Left colon (tissue), 2 donors: ENCODE measurements at regions not wholly inside any gene's neighbourhood (a gene's known extent, or its start where the extent isn't known, plus 50 kb on each side); places are given as distances from the start of the nearest gene placed in this dataset.
"Not testable (repeated sequence)": the region's sequence is repeated elsewhere in the genome, so short reads cannot be mapped to it uniquely, and the experiment has no call there.

Experiments used
- ATAC-seq: fragments of 200-7000 bp; cut with Tn5 transposase; one replicate; pipeline ENCODE4 v1.9.1; 2020; ENCODE audit warnings: mild to moderate bottlenecking, moderate library complexity
- DNase-seq, 2 donors: peaks; one replicate each; pipeline ENCODE4 v3.0.0-alpha.2; 2020
- intact Hi-C, 2 donors: fragments of 100-400 bp; cut with DNase I in 1 of 2; cut with micrococcal nuclease in 1 of 2; formaldehyde crosslinking; loops; one replicate each; pipeline versions ENCODE4 v1.11.2 to v1.14.0; 2022; cut with DNase I, micrococcal nuclease
- donor health status: DM: no; HTN: no; CAD: no.
- donor health status: DM: yes; HTN: yes; CAD: no.

DNA sequence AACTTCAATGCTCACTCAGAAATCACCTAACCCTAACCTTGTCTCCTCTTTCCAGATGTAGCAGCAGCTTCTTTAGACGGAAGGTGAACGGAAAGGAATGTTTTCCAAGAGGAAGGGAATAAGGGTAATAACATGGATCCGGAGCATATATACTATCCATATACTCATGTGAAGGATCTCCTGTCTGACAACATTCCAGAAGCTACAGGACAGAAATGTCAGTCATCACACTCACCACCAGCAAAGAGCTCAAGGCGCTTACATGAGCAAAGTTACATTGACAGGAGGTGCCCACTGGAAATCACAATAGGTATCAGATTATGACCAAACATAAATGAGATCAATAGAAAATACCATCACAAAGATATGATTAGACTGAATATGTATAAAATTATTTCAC is 122.1 kb upstream of the CCDC28A start:
- DNase-seq (no peak), ATAC-seq (no peak)
- intact Hi-C loops: no loop called here

DNA sequence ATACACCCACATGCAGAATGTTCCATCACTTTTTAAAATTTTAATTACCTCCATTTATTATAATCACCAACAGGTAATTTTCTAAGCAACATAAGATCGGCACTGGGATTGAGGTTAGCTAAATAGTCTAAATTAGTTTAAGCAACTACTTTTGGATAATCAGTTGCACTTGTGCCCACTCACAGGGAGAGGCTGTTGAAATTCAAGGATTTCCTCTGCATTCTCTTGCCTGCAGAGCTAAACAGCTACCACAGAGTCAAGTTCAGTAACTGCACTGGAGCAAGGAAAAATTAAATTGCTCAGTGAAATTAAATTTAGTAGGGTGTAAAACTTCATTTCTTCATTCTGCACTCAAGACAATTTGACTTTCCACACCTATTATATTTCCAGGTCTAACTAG is 120.7 kb upstream of the CCDC28A start:
- DNase-seq: no peak
- intact Hi-C loops: no loop called here
- ATAC-seq: no peak

DNA sequence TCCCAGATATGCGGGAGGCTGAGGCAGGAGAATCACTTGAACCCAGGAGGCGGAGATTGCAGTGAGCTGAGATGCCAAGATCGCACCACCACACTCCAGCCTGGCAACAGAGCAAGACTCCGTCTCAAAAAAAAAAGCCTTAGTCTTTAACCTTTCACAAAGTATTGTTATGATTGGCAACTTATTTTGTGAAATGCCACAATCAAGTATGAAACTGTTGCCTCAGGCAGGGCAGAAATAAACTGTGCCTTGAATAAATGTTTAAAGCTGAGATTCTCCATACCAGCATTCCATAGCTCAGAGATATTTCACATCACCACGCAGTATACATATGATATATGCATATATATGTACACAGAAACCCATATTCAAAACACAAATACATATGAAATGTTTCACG is 120.1 kb upstream of the CCDC28A start:
- ATAC-seq (no peak), DNase-seq (no peak)
- intact Hi-C loops: no loop called here

DNA sequence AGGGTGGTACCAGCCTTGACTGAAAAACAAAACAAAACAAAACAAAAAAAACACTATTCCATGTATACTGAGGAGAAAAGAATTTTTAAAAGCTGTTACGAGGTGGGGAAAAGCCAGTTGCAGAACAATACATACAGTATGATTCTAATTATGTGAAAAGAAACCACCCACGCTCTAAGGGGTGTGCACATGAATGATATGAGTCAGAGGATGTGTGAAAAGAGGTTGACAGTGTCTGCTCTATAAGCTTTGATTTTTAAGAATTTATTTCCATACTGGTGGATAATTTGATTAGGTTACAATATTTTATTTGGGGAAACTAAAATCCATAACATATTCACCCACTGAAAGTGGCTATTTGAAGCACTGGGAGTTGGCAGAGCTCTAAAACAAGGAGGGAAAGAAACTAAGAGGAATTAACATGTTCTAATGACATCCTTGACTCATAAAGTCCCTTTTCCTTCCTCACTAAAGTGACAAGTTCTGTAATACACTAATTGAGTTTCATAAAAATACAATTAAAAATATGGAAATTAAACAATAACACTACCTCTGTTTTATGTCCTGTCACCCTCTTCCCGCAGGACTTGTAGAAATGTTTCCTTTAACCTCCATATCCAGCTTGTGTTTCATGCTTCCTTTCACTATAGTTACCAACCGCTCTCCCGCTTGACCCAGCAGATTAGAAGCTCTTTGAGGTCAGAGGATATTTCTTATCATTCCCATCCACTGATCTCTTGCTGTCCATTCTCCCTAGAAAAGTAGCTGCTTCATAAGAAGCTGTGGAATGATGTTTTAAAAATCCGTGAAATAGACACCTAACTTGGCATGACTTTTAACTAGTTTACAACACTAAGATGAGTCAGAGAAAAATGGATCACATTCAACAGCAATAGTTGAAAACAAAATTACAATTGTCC is 118.6 kb upstream of the CCDC28A start:
- no peak for DNase-seq
- no peak for ATAC-seq
- intact Hi-C loops: no loop called here

DNA sequence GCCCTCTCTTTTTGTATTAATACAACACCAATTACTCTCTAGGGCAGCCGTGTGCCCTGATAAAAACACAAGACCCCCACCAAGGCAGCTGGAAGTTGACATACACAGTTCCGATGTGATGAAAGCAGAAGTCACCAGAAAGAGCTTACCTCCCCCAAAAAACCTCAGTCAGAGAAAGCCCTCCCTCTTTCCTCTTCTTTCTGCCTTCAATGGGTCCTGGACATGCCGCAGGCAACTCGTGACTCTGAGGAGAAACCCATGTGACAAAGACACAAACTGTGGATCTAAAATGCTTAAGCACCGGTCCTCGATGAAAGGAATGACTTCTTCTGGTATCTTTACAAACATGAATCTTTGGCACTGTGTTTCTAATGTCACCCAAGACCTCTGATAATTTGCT is 117.7 kb upstream of the CCDC28A start:
- intact Hi-C loops: no loop called here
- ATAC-seq (no peak), DNase-seq (no peak)

DNA sequence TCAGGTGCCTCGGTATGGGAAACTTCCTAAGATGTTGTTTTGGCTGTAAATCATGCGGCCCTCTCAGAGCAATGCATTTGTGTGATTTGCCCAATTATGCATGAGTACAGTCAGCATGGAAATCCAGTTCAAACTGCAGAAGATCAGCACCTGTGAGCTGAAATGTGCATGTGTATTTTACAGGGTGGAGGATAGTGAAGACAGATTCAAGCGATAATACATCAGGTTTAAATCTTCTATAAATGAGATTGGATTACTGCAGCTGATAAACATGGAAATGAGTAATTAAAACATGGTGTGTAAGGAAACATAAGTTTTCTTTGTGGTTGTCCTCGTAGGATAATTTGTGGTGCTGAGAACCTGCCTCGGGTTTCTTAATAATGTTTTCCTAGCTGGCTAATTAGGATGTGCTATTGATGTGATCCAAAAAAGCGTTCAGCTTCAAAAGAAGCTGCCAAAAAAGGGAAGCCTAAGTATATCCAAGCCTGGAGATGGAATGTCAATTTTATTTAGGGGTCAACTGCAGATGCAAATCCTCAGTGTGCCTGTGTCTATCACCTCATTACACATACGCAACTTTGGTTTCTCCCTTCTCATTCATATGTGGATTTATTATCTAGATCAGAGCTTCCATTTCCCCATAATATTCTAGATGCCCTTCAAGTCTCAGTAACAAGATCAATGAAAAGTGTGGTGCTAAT is 117.1 kb upstream of the CCDC28A start:
- no peak for ATAC-seq
- intact Hi-C loops: no loop called here
- no peak for DNase-seq

DNA sequence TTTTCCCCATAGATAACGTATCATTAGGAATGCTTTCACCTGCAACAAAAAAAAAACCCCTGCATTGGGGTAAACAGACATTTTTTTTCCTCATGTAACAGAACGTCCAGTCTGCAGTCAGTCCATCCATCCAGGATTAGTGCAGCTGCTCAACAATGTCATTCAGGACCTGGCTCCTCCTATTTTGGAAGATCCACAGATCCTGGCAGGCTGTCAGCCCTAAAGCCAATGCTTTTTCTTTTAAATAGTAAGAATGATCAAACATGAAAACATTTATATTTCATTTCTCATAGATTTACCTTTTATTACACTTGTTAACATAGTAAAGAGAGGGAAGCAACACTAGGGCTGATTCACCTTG is 116.5 kb upstream of the CCDC28A start:
- intact Hi-C loops: no loop called here
- no peak for ATAC-seq
- DNase-seq: no peak

DNA sequence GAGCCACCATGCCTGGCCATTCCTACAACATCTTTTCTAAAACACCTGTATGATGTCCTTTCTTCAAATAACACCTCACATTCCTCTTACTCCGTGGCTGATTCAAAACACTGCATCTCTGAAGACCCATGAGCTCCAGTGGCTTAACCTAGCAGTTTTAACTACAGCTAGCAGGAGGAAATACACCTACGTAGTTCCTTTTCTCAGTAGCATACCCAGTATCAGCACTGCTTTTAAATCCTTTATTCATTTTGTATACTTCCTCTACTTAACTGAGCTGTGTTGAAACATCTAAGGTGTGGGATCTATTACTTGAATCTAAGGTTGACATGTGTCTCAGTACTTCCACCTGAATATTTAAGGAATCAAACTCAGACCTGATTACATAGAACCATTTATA is 113.6 kb upstream of the CCDC28A start:
- intact Hi-C loops: no loop called here

DNA sequence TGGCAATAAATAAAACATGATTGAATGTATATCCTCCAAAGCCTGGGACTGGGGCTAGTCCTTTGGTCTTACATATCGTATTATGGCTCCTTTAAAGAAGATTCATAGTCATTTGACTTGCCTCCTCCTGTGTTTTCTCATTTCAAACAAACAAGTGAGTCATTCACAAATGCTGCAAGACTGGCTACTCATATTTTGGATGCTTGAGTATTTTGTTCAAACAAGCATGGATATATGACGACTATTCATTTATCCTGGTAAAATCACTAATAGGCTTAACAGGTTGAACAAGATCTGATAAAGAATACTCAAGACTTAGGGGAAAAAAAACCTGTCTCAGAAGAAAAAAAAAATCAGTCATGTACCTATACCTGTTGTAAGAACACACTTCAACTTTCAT is 111.1 kb upstream of the CCDC28A start:
- intact Hi-C loops: no loop called here
- no peak for ATAC-seq

More for the DNA sequence above, 113.6 kb upstream of the CCDC28A start:
- no peak for DNase-seq
- ATAC-seq: no peak

DNA sequence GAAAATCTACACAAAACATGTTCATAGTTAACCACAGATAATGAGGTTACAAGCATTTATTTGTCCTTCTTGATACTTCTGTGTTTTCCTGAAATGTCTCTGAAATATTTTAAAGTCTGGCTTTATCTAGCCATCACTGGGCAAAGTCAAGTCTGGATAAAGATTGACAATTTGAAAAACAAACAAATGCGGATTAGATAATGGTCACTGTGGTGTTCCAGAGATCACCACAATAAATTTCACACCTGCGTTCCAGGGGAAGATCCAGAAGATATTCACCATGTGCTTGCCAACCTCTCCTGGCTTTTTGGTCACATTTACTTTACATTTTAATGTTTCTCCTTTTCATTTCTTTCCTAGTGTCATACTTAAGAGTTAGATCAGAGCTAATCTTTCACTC is 109.7 kb upstream of the CCDC28A start:
- no peak for DNase-seq
- no peak for ATAC-seq
- intact Hi-C loops: no loop called here

More for the DNA sequence above, 111.1 kb upstream of the CCDC28A start:
- DNase-seq: no peak

DNA sequence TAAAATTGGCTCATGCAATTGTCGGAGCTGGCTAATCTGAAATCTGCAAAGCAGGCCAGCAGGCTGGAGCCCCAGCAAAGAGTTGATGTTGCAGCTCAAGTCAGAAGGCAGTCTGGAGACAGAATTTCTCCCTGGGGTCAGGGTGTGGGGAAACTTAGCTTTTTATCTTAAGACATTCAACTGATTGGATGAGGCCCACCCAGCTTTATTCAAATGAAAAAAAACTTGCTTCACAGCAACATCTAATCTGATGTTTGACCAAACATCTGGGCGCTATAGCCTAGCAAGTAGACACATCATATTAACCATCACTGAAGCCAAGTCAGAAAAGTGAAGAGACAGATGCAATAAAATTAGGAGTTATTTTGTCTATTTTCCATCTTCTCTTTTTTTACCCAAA is 108.8 kb upstream of the CCDC28A start:
- intact Hi-C loops: no loop called here
- ATAC-seq (no peak), DNase-seq (no peak)

DNA sequence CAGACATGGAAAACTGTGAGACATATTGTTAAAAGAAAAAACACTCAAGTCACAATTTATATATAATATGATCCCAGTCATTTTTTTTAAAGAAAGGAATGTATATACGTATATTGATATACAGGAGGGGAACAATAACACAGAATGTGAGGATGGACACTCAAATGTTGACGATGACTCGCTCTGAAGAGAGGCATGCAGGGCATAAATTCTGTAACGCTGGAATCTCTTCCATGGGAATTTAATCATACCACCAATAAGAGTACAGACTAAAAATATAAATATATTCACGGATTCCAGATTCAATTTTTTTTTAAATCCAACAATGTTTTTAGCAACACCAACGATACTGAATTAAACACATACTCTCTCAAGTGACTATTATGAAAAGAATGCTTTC is 106.9 kb upstream of the CCDC28A start:
- DNase-seq (no peak), ATAC-seq (no peak)
- intact Hi-C loops: no loop called here

DNA sequence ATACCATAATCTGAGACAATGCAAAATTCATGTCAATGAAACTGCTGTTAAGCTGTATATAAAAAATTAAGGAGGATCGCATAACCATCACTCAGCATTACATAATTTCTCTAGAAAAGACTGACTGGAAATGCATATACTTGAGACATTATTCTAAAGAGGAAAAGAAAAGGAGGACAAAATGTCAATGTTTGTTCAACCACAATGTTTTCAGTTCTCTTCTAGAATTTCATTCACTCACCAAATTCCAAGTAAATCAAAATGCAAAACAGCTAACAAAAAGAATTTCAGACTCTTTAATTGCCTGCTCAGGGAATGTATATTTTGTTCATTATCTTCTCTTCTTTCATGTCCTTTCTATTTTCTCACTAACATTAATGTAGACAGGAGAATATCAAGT is 106.2 kb upstream of the CCDC28A start:
- DNase-seq: no peak
- ATAC-seq: no peak
- intact Hi-C loops: no loop called here

DNA sequence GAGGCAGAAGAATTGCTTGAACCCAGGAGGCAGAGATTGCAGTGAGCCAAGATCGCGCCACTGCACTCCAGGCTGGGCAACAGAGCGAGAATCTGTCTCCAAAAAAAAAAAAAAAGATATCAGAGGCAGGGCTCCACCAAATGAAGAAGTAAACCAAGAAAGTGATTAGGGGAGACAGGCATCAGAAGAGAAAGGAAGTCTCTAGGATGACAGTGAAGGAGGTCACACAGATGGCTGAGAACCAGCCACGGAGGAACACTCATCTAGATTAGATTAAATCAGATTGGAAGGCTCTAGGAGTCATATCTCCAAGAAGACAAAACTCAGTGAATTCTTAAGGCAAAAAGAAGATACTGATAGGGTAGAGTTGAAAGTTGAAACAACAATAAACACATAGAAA is 102.2 kb upstream of the CCDC28A start:
- intact Hi-C loops: no loop called here
- DNase-seq: no peak
- ATAC-seq: no peak

DNA sequence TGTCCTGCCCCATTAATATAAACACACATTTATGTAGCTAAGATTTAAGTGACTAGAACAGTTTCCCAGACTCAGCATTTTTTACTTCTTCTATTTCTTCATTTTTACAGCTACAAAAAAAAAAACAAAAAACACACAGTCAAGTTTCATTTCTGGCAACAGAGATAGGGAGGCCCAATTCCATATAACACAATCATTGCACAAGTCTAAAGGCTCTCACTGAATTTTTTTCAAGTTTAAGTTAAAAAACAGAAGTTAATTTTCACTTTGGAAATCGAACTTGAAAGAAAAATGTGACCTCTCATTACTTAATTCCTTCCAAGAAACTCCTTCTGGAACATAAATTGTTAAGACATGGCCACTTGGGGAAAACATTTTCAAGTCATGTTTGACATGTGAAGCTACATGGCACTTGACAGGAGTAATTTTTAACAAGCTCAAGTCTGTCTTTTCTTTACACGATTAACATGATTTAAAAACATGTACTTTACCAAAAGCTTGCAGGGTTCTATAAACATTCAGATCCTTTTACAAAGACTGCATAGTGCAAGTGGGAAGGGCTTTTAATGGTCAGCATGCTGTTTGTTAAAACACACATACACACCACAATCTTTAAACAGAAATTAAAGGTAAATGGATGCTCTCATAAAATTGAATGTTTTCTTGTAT is 100.1 kb upstream of the CCDC28A start:
- intact Hi-C loops: no loop called here
- DNase-seq: no peak
- ATAC-seq: no peak

DNA sequence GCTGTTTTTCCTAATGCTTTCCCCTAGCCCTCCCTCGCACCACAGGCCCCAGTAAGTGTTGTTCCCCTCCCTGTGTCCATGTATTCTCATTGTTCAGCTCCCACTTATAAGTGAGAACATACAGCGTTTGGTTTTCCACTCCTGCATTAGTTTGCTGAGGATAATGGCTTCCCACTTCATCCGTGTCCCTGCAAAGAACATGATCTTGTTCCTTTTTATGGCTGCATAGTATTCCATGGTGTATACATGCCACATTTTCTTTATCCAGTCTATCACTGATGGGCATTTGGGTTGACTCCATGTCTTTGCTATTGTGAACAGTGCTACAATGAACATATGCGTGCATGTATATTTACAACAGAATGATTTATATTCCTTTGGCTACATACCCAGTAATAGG is 99.1 kb upstream of the CCDC28A start:
- DNase-seq, ATAC-seq, intact Hi-C loops: not testable (repeated sequence)

DNA sequence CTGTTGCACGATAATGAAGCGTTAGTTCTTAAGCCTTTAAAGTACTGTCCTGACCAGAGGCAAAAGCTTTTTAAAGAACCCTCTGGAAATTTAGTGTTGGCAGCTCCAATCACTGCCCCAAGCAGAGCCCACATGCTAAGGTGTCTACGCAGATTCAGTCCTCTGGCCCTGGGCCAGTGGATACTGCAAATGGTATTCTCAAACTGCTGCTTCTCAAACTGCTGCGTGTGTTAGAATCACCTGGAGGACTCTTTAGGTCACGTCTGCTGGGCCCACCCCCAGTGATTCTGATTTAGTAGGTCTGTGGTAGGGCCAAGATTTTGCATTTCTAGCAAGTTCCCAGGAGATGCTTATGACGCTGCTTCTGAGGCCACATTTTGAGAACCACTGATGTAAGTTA is 96.0 kb upstream of the CCDC28A start:
- no peak for DNase-seq
- intact Hi-C loops: no loop called here
- ATAC-seq: no peak

DNA sequence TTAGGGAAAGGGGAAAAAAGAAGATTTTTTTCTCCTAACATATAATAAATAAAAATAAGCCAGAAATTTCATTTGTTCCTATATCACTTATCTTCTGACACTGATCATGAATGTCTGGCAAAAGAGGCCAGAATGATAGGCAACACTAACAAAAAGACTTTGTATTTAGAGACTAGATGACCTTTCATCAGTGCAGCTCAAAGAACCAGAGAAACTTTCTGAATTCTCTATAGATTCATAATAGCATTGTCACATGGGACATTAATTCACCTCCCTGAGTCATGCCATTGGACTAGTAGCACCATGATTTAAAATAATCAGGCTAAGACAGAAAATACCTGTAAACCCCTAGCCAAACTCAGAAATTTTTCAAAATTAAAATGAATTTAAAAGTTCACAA is 95.4 kb upstream of the CCDC28A start:
- ATAC-seq: no peak
- intact Hi-C loops: no loop called here
- DNase-seq: no peak

DNA sequence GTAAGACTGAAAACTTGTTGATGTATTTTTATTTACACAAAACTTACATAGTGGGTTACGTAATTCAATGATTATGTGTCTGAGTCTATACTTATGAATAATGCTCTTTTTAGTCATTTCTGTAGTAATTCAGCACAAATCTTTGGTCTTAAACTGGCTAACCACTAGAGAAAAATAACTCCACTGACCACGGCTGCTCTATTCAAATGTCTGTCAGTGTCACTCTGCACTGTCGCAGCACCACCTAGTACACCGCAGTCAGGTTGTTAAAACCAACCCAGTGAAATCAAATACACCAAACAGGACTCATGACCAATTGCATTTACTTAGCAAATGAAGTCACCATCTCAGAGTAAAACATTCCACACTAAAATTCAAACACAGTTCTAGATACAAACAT is 93.5 kb upstream of the CCDC28A start:
- DNase-seq (no peak), ATAC-seq (no peak)
- intact Hi-C loops: no loop called here

DNA sequence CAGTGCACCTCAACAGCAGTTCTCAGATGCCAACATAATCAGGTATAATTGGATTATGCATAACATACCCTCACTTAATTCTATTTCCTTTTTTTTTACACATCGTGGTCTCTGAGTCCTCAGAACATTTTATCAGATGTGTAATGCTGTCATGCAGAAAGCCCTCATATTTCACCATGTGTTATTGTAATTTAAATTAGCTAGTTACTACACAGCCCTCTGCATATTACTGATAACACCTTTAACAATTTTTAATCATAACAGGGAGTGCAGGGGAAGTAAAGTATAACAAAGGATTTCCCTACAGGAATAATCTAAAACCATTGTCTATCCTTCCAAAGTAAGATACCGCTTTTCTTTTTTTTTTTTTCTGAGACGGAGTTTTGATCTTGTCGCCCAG is 91.9 kb upstream of the CCDC28A start:
- no peak for DNase-seq
- ATAC-seq: no peak
- intact Hi-C loops: no loop called here
